Stomach (tissue), 8 donors: ENCODE measurements at regions not wholly inside any gene's neighbourhood (a gene's known extent, or its start where the extent isn't known, plus 50 kb on each side); places are given as distances from the start of the nearest gene placed in this dataset.

Experiments
- DNase-seq, 2 donors: peaks; one replicate each; pipeline versions ENCODE4 v3.0.0 to v3.0.0-alpha.2; 2013 to 2019
- H3K27ac ChIP-seq, 5 donors: fragments of 200-600 bp in 4 of 5; sonication (generic) in 4 of 5; one replicate each; pipeline ENCODE4 v1.5.1; 2013 to 2019; ENCODE audit warnings: mild to moderate bottlenecking in 1 of 5, moderate library complexity in 1 of 5
- H3K27me3 ChIP-seq, 3 donors: fragments of 200-600 bp; sonication (generic); one replicate each; pipeline ENCODE4 v1.5.1; 2017 to 2019; ENCODE audit warnings: mixed run types in 1 of 3
- H3K36me3 ChIP-seq, 4 donors: fragments of 200-600 bp; sonication (generic); 1 replicate in 3 of 4; 2 replicates in 1 of 4; pipeline ENCODE4 v1.5.1; 2016 to 2019
- H3K4me1 ChIP-seq, 4 donors: fragments of 200-600 bp; sonication (generic); one replicate each; pipeline ENCODE4 v1.5.1; 2016 to 2019
- H3K4me3 ChIP-seq, 4 donors: fragments of 200-600 bp; sonication (generic) in 3 of 4; one replicate each; pipeline ENCODE4 v1.5.1; 2016 to 2019; ENCODE audit warnings: mild to moderate bottlenecking in 1 of 4
- H3K9me3 ChIP-seq, 4 donors: fragments of 200-600 bp; sonication (generic); one replicate each; pipeline ENCODE4 v1.5.1; 2016 to 2019
- EP300 ChIP-seq: sonication (generic); formaldehyde crosslinking; IDR thresholded peaks from one replicate; pipeline ENCODE4 v1.6.1; 2017; ENCODE audit warnings: antibody characterized with exemption
- POLR2A ChIP-seq, 4 donors: fragments of 450-650 bp; IDR thresholded peaks; one replicate each; pipeline ENCODE4 v1.6.1; 2016; ENCODE audit warnings: antibody characterized with exemption in 4 of 4, control low read depth in 2 of 4, mild to moderate bottlenecking in 1 of 4, moderate library complexity in 1 of 4
- POLR2AphosphoS5 ChIP-seq, 3 donors: sonication (generic); formaldehyde crosslinking; IDR thresholded peaks; one replicate each; pipeline ENCODE4 v1.6.1; 2016; ENCODE audit warnings: antibody characterized with exemption in 3 of 3
- WGBS, 5 donors: extraction: QIAGEN DNeasy Blood & Tissue Kit in 3 of 5; methylation state at CpG; one replicate each; pipeline versions ENCODE4 v1.1.5 to v1.1.7; 2013 to 2018; 5-methylcytosine and 5-hydroxymethylcytosine counted together
- intact Hi-C: fragments of 100-400 bp; cut with DNase I; formaldehyde crosslinking; loops from one replicate; pipeline ENCODE4 v1.15.1; 2023; ENCODE audit warnings: low total_unique reads
- TF ChIP-seq, protein P1 (sequence below), 7 experiments: fragments of 450-650 bp in 4 of 7; fragments of 200-600 bp in 3 of 7; sonication (generic) in 3 of 7; IDR thresholded peaks; one replicate each; pipeline ENCODE4 v1.5.1; 2016 to 2019; ENCODE audit warnings: antibody characterized with exemption in 7 of 7, control low read depth in 2 of 7, mild to moderate bottlenecking in 1 of 7
- donor health status: healthy with polysubstance abuse.
- donor health status: Bipolar disorder and iron deficiency.
- donor health status: healthy.

- Histone ChIP-seq H3K36me3 (no peaks in the 10 kb centered on the region), H3K27ac (no peak overlapping the region), H3K27me3 (no peaks in the 10 kb centered on the region), H3K4me3 (no peak overlapping the region), H3K4me1 (peaks cover 0 to 4% (median 0%) of the 10 kb centered on the region in 4 donors), H3K9me3 (no peaks in the 10 kb centered on the region)
- TF ChIP-seq EP300 (no peak), POLR2A (IDR thresholded peaks at IDR 0.05) (no peak), POLR2AphosphoS5 (IDR thresholded peaks at IDR 0.05) (no peak)
- TF ChIP-seq, protein P1, sequence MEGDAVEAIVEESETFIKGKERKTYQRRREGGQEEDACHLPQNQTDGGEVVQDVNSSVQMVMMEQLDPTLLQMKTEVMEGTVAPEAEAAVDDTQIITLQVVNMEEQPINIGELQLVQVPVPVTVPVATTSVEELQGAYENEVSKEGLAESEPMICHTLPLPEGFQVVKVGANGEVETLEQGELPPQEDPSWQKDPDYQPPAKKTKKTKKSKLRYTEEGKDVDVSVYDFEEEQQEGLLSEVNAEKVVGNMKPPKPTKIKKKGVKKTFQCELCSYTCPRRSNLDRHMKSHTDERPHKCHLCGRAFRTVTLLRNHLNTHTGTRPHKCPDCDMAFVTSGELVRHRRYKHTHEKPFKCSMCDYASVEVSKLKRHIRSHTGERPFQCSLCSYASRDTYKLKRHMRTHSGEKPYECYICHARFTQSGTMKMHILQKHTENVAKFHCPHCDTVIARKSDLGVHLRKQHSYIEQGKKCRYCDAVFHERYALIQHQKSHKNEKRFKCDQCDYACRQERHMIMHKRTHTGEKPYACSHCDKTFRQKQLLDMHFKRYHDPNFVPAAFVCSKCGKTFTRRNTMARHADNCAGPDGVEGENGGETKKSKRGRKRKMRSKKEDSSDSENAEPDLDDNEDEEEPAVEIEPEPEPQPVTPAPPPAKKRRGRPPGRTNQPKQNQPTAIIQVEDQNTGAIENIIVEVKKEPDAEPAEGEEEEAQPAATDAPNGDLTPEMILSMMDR (IDR thresholded peaks at IDR 0.05): no peak
- intact Hi-C loops: no loop called here
- DNase-seq: no peak
- whole genome bisulfite sequencing, 5 donors: 88 to 93% (median 91%) methylated on average over 5 of the region's 5 CpGs
These were observed 500.0 kb upstream of the RUNX1 start for GRCh38 chr21:35548904-35549615.

GRCh38 chr21:35547946-35548774 is 499.1 kb upstream of the RUNX1 start:
- 75 to 78% (median 76%) methylated on average over 7 of the region's 7 CpGs for WGBS, 5 donors
- H3K36me3 ChIP-seq: no peaks in the 10 kb centered on the region
- TF ChIP-seq EP300 (no peak), POLR2AphosphoS5 (IDR thresholded peaks at IDR 0.05) (no peak), POLR2A (IDR thresholded peaks at IDR 0.05) (no peak)
- TF ChIP-seq, protein P1 (IDR thresholded peaks at IDR 0.05): no peak
- peaks cover 0 to 4% (median 0%) of the 10 kb centered on the region in 4 donors for H3K4me1 ChIP-seq
- no peak overlapping the region for H3K27ac ChIP-seq
- DNase-seq: peak in 1 of 2 donors; percentile 15
- H3K9me3 ChIP-seq: no peaks in the 10 kb centered on the region
- no peaks in the 10 kb centered on the region for H3K27me3 ChIP-seq
- intact Hi-C loops: no loop called here
- no peak overlapping the region for H3K4me3 ChIP-seq

- TF ChIP-seq EP300 (no peak), POLR2A (IDR thresholded peaks at IDR 0.05) (no peak), POLR2AphosphoS5 (IDR thresholded peaks at IDR 0.05) (no peak)
- TF ChIP-seq, protein P1 (IDR thresholded peaks at IDR 0.05): no peak
- Histone ChIP-seq H3K27ac (no peak overlapping the region), H3K4me1 (peaks cover 0 to 4% (median 0%) of the 10 kb centered on the region in 4 donors), H3K9me3 (no peaks in the 10 kb centered on the region), H3K27me3 (no peaks in the 10 kb centered on the region), H3K36me3 (no peaks in the 10 kb centered on the region), H3K4me3 (no peak overlapping the region)
- 68 to 82% (median 75%) methylated on average over 5 of the region's 5 CpGs for WGBS, 5 donors
- intact Hi-C loops: no loop called here
- no peak for DNase-seq
These were observed 494.6 kb upstream of the RUNX1 start for GRCh38 chr21:35543746-35544145.

DNA sequence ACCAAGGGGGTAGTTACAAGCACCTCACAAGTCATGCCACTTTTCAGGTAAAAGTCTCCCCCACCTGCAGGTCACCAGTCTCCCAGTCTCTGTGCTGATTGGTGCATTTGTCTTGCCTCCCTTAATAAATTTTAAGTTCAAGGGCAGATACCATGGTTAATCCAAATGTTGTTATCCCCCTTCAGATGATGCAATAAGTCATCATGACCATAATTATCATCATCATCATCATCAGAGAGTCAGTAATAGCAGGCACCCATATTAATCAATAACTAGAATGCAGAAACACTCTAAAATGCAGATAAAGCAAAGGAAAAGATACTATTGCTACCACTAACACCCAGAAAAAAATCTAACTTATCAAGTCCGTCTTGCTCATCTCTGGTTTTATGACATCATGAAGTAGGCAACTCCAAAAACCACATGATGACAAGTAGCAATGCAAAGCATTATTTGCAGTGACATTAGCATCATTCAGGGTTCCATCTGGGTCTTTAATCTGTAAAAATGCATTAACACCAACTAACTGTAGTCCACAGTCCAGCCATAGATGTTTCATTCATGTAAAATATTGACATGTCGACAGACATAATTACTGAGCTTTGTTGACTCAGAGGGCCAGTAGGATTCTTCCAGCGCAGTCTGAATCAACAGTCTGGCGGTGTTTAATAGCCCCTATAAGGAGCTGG is 492.0 kb upstream of the RUNX1 start:
- Histone ChIP-seq H3K4me1 (no peaks in the 10 kb centered on the region), H3K4me3 (no peak overlapping the region), H3K27me3 (no peaks in the 10 kb centered on the region), H3K36me3 (no peaks in the 10 kb centered on the region), H3K27ac (no peak overlapping the region), H3K9me3 (peaks cover 0 to 3% (median under 1%) of the 10 kb centered on the region in 4 donors)
- no peak for DNase-seq
- WGBS, 5 donors: 81 to 92% (median 89%) methylated on average over 4 of the region's 4 CpGs
- TF ChIP-seq EP300 (no peak), POLR2AphosphoS5 (IDR thresholded peaks at IDR 0.05) (no peak), POLR2A (IDR thresholded peaks at IDR 0.05) (no peak)
- TF ChIP-seq, protein P1 (IDR thresholded peaks at IDR 0.05): no peak
- intact Hi-C loops: no loop called here
